A673 (cell line): ENCODE measurements at regions not wholly inside any gene's neighbourhood (a gene's known extent, or its start where the extent isn't known, plus 50 kb on each side); places are given as distances from the start of the nearest gene placed in this dataset.

Experiments used
- CTCF ChIP-seq: fragments of 300-800, 200-600 bp; sonication (generic); conservative IDR thresholded peaks from 2 replicates; pipeline ENCODE4 v1.5.1; 2017; ENCODE audit warnings: low read depth, mild to moderate bottlenecking, antibody characterized with exemption, low read length, moderate library complexity, mixed read lengths
- EZH2 ChIP-seq: fragments of 200-600 bp; sonication (generic); IDR thresholded peaks from 2 replicates; pipeline ENCODE4 v1.6.1; 2017; ENCODE audit warnings: borderline replicate concordance, low read depth, mild to moderate bottlenecking, mixed read lengths, antibody characterized with exemption, low read length; ENCODE audit not compliant: poor library complexity, severe bottlenecking

GRCh38 chr13:80444240-80445015 lies 103.5 kb upstream of the SPRY2 start:
- no peak for TF ChIP-seq CTCF
- no peak for TF ChIP-seq EZH2
